ENCODE measurements at regions not wholly inside any gene's neighbourhood (a gene's known extent, or its start where the extent isn't known, plus 50 kb on each side); places are given as distances from the start of the nearest gene placed in this dataset.

- TF ChIP-seq, protein P1, sequence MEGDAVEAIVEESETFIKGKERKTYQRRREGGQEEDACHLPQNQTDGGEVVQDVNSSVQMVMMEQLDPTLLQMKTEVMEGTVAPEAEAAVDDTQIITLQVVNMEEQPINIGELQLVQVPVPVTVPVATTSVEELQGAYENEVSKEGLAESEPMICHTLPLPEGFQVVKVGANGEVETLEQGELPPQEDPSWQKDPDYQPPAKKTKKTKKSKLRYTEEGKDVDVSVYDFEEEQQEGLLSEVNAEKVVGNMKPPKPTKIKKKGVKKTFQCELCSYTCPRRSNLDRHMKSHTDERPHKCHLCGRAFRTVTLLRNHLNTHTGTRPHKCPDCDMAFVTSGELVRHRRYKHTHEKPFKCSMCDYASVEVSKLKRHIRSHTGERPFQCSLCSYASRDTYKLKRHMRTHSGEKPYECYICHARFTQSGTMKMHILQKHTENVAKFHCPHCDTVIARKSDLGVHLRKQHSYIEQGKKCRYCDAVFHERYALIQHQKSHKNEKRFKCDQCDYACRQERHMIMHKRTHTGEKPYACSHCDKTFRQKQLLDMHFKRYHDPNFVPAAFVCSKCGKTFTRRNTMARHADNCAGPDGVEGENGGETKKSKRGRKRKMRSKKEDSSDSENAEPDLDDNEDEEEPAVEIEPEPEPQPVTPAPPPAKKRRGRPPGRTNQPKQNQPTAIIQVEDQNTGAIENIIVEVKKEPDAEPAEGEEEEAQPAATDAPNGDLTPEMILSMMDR (IDR thresholded peaks at IDR 0.05 in 8 of 11, conservative IDR thresholded peaks at IDR 0.05 in 3 of 11): no peak
- no peak for TF ChIP-seq POLR2A (IDR thresholded peaks at IDR 0.05)
Measured at GRCh38 chr1:218846181-218846580, 327.5 kb upstream of the LYPLAL1 start.
